Chondrocyte (in vitro differentiated cells): ENCODE measurements at regions not wholly inside any gene's neighbourhood (a gene's known extent, or its start where the extent isn't known, plus 50 kb on each side); places are given as distances from the start of the nearest gene placed in this dataset.
"Not testable (repeated sequence)": the region's sequence is repeated elsewhere in the genome, so short reads cannot be mapped to it uniquely, and the experiment has no call there.

ENCODE experiments used
- DNase-seq: peaks from one replicate; pipeline ENCODE4 v3.0.0; 2021; ENCODE audit warnings: mixed read lengths, low spot score
- H3K27ac Mint-ChIP-seq: one replicate; pipeline ENCODE4 v1.8.0; 2021; ENCODE audit warnings: mild to moderate bottlenecking, moderate library complexity, mixed read lengths; ENCODE audit not compliant: unreplicated experiment
- H3K27me3 Mint-ChIP-seq: 2 replicates; pipeline ENCODE4 v1.8.0; 2021; ENCODE audit warnings: low read depth, mixed read lengths
- H3K36me3 Mint-ChIP-seq: 2 replicates; pipeline ENCODE4 v1.8.0; 2021; ENCODE audit warnings: low read depth, mixed read lengths
- H3K4me1 Mint-ChIP-seq: 2 replicates; pipeline ENCODE4 v1.8.0; 2021; ENCODE audit warnings: low read depth, mild to moderate bottlenecking, mixed read lengths
- H3K4me3 Mint-ChIP-seq: one replicate; pipeline ENCODE4 v1.8.0; 2021; ENCODE audit warnings: mild to moderate bottlenecking, moderate library complexity, mixed read lengths; ENCODE audit not compliant: unreplicated experiment
- H3K9me3 Mint-ChIP-seq: 2 replicates; pipeline ENCODE4 v1.8.0; 2021; ENCODE audit warnings: low read depth, mixed read lengths
- TF ChIP-seq, protein P1 (sequence below): fragments of 200-600 bp; sonication (generic); IDR thresholded peaks from 2 replicates; pipeline ENCODE4 v1.5.0; 2021; ENCODE audit warnings: antibody characterized with exemption, mild to moderate bottlenecking, moderate library complexity

DNA sequence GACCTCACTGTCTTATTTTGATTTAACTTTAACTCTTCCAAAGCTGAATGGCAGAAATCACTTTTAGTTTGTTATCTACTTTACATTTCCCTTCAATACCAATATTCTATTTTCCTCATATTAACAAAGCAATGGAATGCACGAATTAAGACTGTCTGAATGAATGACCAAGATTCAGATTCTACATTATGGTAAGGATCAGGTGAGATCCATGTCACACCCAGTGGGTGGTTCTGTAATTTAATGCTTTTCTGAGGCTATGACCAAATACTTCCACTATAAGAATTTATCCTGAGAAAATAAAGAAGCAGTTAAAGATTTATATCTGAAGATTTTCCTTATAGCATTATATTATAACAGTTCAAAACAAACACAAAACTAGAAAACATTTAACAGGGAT, 90.2 kb upstream of the NUPR2 start:
- H3K27ac Mint-ChIP-seq = no peak overlapping the region
- DNase-seq = no peak
- TF ChIP-seq, protein P1, sequence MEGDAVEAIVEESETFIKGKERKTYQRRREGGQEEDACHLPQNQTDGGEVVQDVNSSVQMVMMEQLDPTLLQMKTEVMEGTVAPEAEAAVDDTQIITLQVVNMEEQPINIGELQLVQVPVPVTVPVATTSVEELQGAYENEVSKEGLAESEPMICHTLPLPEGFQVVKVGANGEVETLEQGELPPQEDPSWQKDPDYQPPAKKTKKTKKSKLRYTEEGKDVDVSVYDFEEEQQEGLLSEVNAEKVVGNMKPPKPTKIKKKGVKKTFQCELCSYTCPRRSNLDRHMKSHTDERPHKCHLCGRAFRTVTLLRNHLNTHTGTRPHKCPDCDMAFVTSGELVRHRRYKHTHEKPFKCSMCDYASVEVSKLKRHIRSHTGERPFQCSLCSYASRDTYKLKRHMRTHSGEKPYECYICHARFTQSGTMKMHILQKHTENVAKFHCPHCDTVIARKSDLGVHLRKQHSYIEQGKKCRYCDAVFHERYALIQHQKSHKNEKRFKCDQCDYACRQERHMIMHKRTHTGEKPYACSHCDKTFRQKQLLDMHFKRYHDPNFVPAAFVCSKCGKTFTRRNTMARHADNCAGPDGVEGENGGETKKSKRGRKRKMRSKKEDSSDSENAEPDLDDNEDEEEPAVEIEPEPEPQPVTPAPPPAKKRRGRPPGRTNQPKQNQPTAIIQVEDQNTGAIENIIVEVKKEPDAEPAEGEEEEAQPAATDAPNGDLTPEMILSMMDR = no peak
- no peak overlapping the region for H3K4me3 Mint-ChIP-seq
- no peaks in the 10 kb centered on the region for H3K4me1 Mint-ChIP-seq
- no peaks in the 10 kb centered on the region for H3K36me3 Mint-ChIP-seq
- H3K9me3 Mint-ChIP-seq = peaks cover 30% of the 10 kb centered on the region
- no peaks in the 10 kb centered on the region for H3K27me3 Mint-ChIP-seq

DNA sequence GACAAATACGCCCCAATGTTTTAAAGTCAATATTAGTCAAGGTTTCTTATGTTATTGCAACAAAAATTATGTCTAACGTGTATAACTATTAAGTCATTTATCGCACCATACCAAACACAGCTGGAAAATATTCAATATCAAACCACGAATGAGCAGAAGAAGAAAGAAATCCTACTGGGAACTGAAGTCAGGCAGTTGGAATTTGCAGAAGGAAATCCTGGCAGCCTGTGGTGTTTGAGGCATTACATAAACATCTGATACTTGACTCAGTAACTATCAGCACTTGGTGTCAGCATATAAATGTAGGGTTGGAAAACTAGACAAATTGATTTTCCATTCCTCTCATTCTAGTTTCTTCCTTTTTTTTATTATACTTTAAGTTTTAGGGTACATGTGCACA, 83.4 kb upstream of the NUPR2 start:
- TF ChIP-seq, protein P1 = no peak
- no peak overlapping the region for H3K4me3 Mint-ChIP-seq
- H3K4me1 Mint-ChIP-seq = no peaks in the 10 kb centered on the region
- H3K9me3 Mint-ChIP-seq = peaks cover 49% of the 10 kb centered on the region
- DNase-seq = no peak
- no peak overlapping the region for H3K27ac Mint-ChIP-seq
- no peaks in the 10 kb centered on the region for H3K36me3 Mint-ChIP-seq
- no peaks in the 10 kb centered on the region for H3K27me3 Mint-ChIP-seq

DNA sequence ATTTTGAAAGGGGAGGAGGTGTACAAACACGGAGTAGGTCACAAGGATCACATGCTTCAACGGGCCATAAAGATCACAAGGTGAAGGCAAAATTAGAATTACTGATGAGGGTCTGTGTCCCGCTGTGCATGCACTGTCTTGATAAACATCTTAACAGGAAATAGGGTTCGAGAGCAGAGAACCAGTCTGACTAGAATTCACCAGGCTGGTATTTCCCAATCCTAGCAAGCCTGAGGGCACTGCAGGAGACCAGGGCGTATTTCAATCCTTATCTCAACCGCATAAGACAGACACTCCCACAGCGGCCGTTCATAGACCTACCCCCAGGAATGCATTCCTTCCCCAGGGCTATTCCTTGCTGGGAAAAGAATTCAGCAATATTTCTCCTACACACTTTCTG, 80.0 kb upstream of the NUPR2 start:
- H3K27ac Mint-ChIP-seq, H3K4me1 Mint-ChIP-seq, H3K4me3 Mint-ChIP-seq, H3K36me3 Mint-ChIP-seq, H3K27me3 Mint-ChIP-seq, DNase-seq: not testable (repeated sequence)
- peaks cover 62% of the 10 kb centered on the region for H3K9me3 Mint-ChIP-seq

DNA sequence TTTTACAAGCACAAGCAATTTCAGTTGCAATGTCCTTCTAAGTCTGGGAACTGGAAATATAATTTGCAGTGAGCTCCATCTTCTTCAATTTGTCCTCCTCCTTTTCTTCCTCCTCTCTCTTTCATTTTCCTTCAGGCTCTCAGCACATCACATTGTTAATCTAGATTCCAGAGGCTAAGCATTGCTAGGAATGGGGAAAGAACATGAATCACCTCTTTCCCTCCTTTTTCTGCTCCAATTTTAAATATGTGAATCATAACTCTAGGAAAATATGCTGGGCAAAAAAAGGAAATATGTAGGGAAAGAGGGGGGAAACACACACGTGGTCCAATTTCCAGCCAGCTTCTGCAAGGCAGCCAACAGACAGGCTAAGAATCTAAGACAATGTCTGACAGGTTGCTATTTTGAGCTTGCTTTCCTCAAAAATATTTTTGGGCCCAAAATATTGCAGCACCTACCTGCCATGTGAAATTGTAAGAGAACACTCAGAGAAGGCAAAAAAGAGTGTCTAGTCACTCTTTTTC, 72.7 kb upstream of the NUPR2 start:
- no peak for DNase-seq
- Mint-ChIP-seq H3K4me3 (no peak overlapping the region), H3K9me3 (peaks cover 54% of the 10 kb centered on the region), H3K27me3 (no peaks in the 10 kb centered on the region), H3K36me3 (no peaks in the 10 kb centered on the region), H3K4me1 (no peaks in the 10 kb centered on the region), H3K27ac (no peak overlapping the region)
- TF ChIP-seq, protein P1 = no peak

DNA sequence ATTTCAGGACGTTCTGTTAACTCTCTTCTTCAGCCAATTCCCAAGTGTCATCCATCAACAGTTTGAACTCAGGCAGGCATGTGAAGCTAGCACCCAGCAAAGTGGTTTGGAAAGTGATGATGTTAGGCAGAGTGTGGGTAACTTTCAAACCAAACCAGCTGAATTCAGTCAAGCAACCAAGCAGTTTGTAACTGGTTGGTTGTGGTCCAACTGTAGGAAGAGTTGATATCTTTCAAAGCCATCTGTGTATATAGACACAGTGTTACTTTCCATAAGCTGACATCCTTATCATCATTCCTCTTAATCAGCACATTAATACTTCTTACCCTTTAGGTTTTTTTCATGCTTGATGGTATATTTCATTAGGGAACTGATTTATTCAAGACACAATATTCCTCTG, 72.2 kb upstream of the NUPR2 start:
- no peaks in the 10 kb centered on the region for H3K36me3 Mint-ChIP-seq
- DNase-seq = no peak
- no peaks in the 10 kb centered on the region for H3K4me1 Mint-ChIP-seq
- no peak overlapping the region for H3K4me3 Mint-ChIP-seq
- H3K9me3 Mint-ChIP-seq = peaks cover 50% of the 10 kb centered on the region
- TF ChIP-seq, protein P1 = no peak
- H3K27ac Mint-ChIP-seq = no peak overlapping the region
- H3K27me3 Mint-ChIP-seq = no peaks in the 10 kb centered on the region

DNA sequence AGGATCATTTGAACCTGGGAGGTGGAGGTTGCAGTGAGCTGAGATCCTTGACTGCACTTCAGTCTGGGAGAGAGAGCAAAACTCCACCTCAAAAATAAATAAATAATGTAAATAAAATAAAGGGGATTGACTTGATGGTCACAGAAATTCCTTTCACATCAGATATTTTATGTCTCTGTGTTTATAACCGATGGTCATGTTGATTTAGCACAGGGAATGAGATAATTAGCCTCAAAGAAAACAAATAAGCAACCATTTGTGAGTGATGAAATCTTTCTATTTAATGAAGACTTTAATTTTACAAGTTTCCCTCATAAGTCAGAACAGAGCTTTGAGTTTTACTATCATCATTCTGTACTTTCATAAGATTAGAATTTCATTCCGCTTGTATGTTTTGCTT, 64.8 kb upstream of the NUPR2 start:
- H3K27me3 Mint-ChIP-seq = no peaks in the 10 kb centered on the region
- TF ChIP-seq, protein P1 = no peak
- no peak overlapping the region for H3K4me3 Mint-ChIP-seq
- peaks cover 35% of the 10 kb centered on the region for H3K9me3 Mint-ChIP-seq
- H3K27ac Mint-ChIP-seq = no peak overlapping the region
- no peaks in the 10 kb centered on the region for H3K36me3 Mint-ChIP-seq
- no peak for DNase-seq
- H3K4me1 Mint-ChIP-seq = no peaks in the 10 kb centered on the region
